Smooth muscle cell (in vitro differentiated cells): ENCODE measurements at regions not wholly inside any gene's neighbourhood (a gene's known extent, or its start where the extent isn't known, plus 50 kb on each side); places are given as distances from the start of the nearest gene placed in this dataset.

ENCODE experiments used
- DNase-seq: peaks from one replicate; lab custom pipeline; 2025; ENCODE audit not compliant: unreplicated experiment; lab: John Stamatoyannopoulos, UW
- H2AFZ ChIP-seq: fragments of 200-600 bp; sonication (generic); 2 replicates; pipeline ENCODE4 v1.6.0; 2016; ENCODE audit warnings: antibody characterized with exemption, low read depth, mild to moderate bottlenecking
- H3F3A ChIP-seq: fragments of 200-600 bp; sonication (generic); 2 replicates; pipeline ENCODE4 v1.6.0; 2017; ENCODE audit warnings: antibody characterized with exemption, low read depth
- H3K27ac ChIP-seq: fragments of 200-600 bp; sonication (generic); 2 replicates; pipeline ENCODE4 v1.5.1; 2016; ENCODE audit warnings: low read depth, mild to moderate bottlenecking
- H3K27me3 ChIP-seq: fragments of 200-600 bp; sonication (generic); 2 replicates; pipeline ENCODE4 v1.6.1; 2016; ENCODE audit warnings: low read depth, mild to moderate bottlenecking
- H3K36me3 ChIP-seq: fragments of 200-600 bp; sonication (generic); 2 replicates; pipeline ENCODE4 v1.5.1; 2016; ENCODE audit warnings: low read depth
- H3K4me1 ChIP-seq: fragments of 200-600 bp; sonication (generic); 2 replicates; pipeline ENCODE4 v1.5.1; 2016; ENCODE audit warnings: low read depth
- H3K4me2 ChIP-seq: fragments of 200-600 bp; sonication (generic); 2 replicates; pipeline ENCODE4 v1.6.0; 2016; ENCODE audit warnings: mild to moderate bottlenecking
- H3K4me3 ChIP-seq: fragments of 200-600 bp; sonication (generic); 2 replicates; pipeline ENCODE4 v1.5.1; 2016; ENCODE audit warnings: mild to moderate bottlenecking
- H3K79me2 ChIP-seq: fragments of 200-600 bp; sonication (generic); 2 replicates; pipeline ENCODE4 v1.6.0; 2016; ENCODE audit warnings: low read depth, mild to moderate bottlenecking
- H3K9ac ChIP-seq: fragments of 200-600 bp; sonication (generic); 2 replicates; pipeline ENCODE4 v1.6.0; 2016; ENCODE audit warnings: low read depth
- H3K9me3 ChIP-seq: fragments of 200-600 bp; sonication (generic); replicated peaks from 2 replicates; pipeline ENCODE4 v1.5.1; 2016; ENCODE audit warnings: low read depth
- H4K20me1 ChIP-seq: fragments of 200-600 bp; sonication (generic); 2 replicates; pipeline ENCODE4 v1.6.0; 2016; ENCODE audit warnings: low read depth
- CTCF ChIP-seq: fragments of 200-600 bp; sonication (generic); IDR thresholded peaks from 2 replicates; pipeline ENCODE4 v1.5.1; 2017; ENCODE audit warnings: borderline replicate concordance, mild to moderate bottlenecking, antibody characterized with exemption; ENCODE audit not compliant: insufficient read depth, poor library complexity, severe bottlenecking
- WGBS: methylation state at CpG from one replicate; pipeline ENCODE4 v1.1.7; 2016; ENCODE audit warnings: low lambda C conversion rate; 5-methylcytosine and 5-hydroxymethylcytosine counted together

- Histone ChIP-seq H3K79me2 (no peaks in the 10 kb centered on the region), H2AFZ (no peak overlapping the region), H3K27ac (no peak overlapping the region), H3K4me1 (no peaks in the 10 kb centered on the region), H3K9ac (no peak overlapping the region), H3K9me3 (no peaks in the 10 kb centered on the region), H3K27me3 (no peaks in the 10 kb centered on the region), H3F3A (no peaks in the 10 kb centered on the region), H3K4me3 (no peak overlapping the region), H3K4me2 (no peak overlapping the region), H4K20me1 (no peaks in the 10 kb centered on the region), H3K36me3 (no peaks in the 10 kb centered on the region)
- no peak for DNase-seq
- WGBS: 96% methylated on average over 7 of the region's 7 CpGs
- TF ChIP-seq CTCF: no peak
Observed at GRCh38 chr3:72295962-72296450, 511.1 kb upstream of the PROK2 start.

DNA sequence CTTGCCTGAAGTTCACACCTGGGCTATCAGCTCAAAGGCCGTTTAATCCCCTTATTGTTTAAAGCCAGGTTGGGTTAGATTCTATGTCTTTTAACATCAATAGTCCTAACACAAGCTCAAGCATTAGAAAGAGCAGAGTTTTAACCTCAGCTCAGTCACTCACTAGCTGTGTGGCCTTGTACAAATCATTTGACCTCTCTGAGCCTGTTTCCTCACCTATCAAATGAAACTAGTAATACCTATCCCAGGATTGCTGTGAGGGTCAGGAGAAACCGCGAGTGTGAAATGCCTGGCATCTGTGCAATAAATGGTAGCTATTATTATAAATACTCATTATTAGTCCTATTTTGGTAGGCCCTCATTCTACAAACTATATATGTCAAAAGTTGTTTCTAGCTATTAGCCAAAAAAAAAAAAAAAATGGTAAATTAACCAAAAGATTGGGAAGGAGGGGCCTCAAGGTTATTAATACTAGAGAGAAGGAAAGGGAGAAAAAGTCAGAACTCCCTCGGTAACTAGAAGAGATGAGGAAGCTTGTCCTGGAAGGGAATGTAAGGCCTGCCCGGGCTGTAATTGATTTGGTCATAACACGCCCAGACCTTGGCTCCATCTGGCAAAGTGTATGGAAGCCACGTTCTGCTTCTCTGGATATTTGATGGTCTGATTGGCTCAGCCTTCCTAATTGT, 510.5 kb upstream of the PROK2 start:
- H3K27ac ChIP-seq: no peak overlapping the region
- no peaks in the 10 kb centered on the region for H3K79me2 ChIP-seq
- no peaks in the 10 kb centered on the region for H3K9me3 ChIP-seq
- H3K4me3 ChIP-seq: no peak overlapping the region
- no peaks in the 10 kb centered on the region for H3F3A ChIP-seq
- no peak overlapping the region for H2AFZ ChIP-seq
- H3K27me3 ChIP-seq: no peaks in the 10 kb centered on the region
- no peaks in the 10 kb centered on the region for H3K36me3 ChIP-seq
- H3K4me2 ChIP-seq: no peak overlapping the region
- H3K4me1 ChIP-seq: no peaks in the 10 kb centered on the region
- no peak overlapping the region for H3K9ac ChIP-seq
- no peaks in the 10 kb centered on the region for H4K20me1 ChIP-seq
- DNase-seq: no peak
- no peak for TF ChIP-seq CTCF
- WGBS: 84% methylated on average over 7 of the region's 7 CpGs

GRCh38 chr3:72290859-72291638, 506.1 kb upstream of the PROK2 start:
- peaks cover 9% of the 10 kb centered on the region for H3K4me1 ChIP-seq
- peak overlapping the region; percentile 45 for H2AFZ ChIP-seq
- no peaks in the 10 kb centered on the region for H4K20me1 ChIP-seq
- H3K79me2 ChIP-seq: no peaks in the 10 kb centered on the region
- WGBS: 71% methylated on average over 10 of the region's 10 CpGs
- no peaks in the 10 kb centered on the region for H3K36me3 ChIP-seq
- no peaks in the 10 kb centered on the region for H3K27me3 ChIP-seq
- H3K9ac ChIP-seq: no peak overlapping the region
- H3K4me2 ChIP-seq: no peak overlapping the region
- no peaks in the 10 kb centered on the region for H3K9me3 ChIP-seq
- DNase-seq: no peak
- H3F3A ChIP-seq: no peaks in the 10 kb centered on the region
- no peak overlapping the region for H3K4me3 ChIP-seq
- TF ChIP-seq CTCF: no peak
- H3K27ac ChIP-seq: no peak overlapping the region

- H3K79me2 ChIP-seq: no peaks in the 10 kb centered on the region
- no peak overlapping the region for H3K4me3 ChIP-seq
- no peaks in the 10 kb centered on the region for H3F3A ChIP-seq
- no peak for DNase-seq
- H3K4me1 ChIP-seq: peaks cover 9% of the 10 kb centered on the region
- WGBS: 86% methylated on average over 4 of the region's 4 CpGs
- H3K9ac ChIP-seq: no peak overlapping the region
- no peak for TF ChIP-seq CTCF
- H2AFZ ChIP-seq: no peak overlapping the region
- H3K4me2 ChIP-seq: peak overlapping the region; percentile 79
- peak overlapping the region; percentile 31 for H3K27ac ChIP-seq
- no peaks in the 10 kb centered on the region for H3K27me3 ChIP-seq
- no peaks in the 10 kb centered on the region for H3K36me3 ChIP-seq
- H4K20me1 ChIP-seq: no peaks in the 10 kb centered on the region
- no peaks in the 10 kb centered on the region for H3K9me3 ChIP-seq
Observed at GRCh38 chr3:72289692-72290071, 504.7 kb upstream of the PROK2 start.
